VCaP (cell line): ENCODE measurements at regions not wholly inside any gene's neighbourhood (a gene's known extent, or its start where the extent isn't known, plus 50 kb on each side); places are given as distances from the start of the nearest gene placed in this dataset.

Experiments
- H3K27ac ChIP-seq: fragments of 450-650 bp; 2 replicates; pipeline ENCODE4 v1.5.1; 2017
- CTCF ChIP-seq: fragments of 450-650 bp; conservative IDR thresholded peaks from 2 replicates; pipeline ENCODE4 v1.5.1; 2017; ENCODE audit warnings: mild to moderate bottlenecking, moderate library complexity

GRCh38 chr3:146967783-146968182 is 362.6 kb upstream of the PLSCR5 start:
- TF ChIP-seq CTCF: no peak
- no peak overlapping the region for H3K27ac ChIP-seq

GRCh38 chr3:146966124-146966523 is 361.0 kb upstream of the PLSCR5 start:
- no peak for TF ChIP-seq CTCF
- H3K27ac ChIP-seq: no peak overlapping the region

GRCh38 chr3:146953511-146953981 is 348.4 kb upstream of the PLSCR5 start:
- no peak for TF ChIP-seq CTCF
- H3K27ac ChIP-seq: no peak overlapping the region

- no peak overlapping the region for H3K27ac ChIP-seq
Measured at GRCh38 chr3:146948985-146949384, 343.8 kb upstream of the PLSCR5 start.

GRCh38 chr3:146948186-146948585 is 343.0 kb upstream of the PLSCR5 start:
- no peak overlapping the region for H3K27ac ChIP-seq
- TF ChIP-seq CTCF: no peak

More at GRCh38 chr3:146948985-146949384, 343.8 kb upstream of the PLSCR5 start:
- no peak for TF ChIP-seq CTCF

- no peak for TF ChIP-seq CTCF
- H3K27ac ChIP-seq: no peak overlapping the region
Measured at GRCh38 chr3:146929696-146930095, 324.6 kb upstream of the PLSCR5 start.

GRCh38 chr3:146928421-146929059 is 323.4 kb upstream of the PLSCR5 start:
- no peak overlapping the region for H3K27ac ChIP-seq
- TF ChIP-seq CTCF: no peak
